HS-5 (cell line): ENCODE measurements at regions not wholly inside any gene's neighbourhood (a gene's known extent, or its start where the extent isn't known, plus 50 kb on each side); places are given as distances from the start of the nearest gene placed in this dataset.
"Not testable (repeated sequence)": the region's sequence is repeated elsewhere in the genome, so short reads cannot be mapped to it uniquely, and the experiment has no call there.

Experiments
- DNase-seq: peaks from one replicate; pipeline ENCODE4 v3.0.0-alpha.2; 2012; ENCODE audit warnings: low read depth

DNA sequence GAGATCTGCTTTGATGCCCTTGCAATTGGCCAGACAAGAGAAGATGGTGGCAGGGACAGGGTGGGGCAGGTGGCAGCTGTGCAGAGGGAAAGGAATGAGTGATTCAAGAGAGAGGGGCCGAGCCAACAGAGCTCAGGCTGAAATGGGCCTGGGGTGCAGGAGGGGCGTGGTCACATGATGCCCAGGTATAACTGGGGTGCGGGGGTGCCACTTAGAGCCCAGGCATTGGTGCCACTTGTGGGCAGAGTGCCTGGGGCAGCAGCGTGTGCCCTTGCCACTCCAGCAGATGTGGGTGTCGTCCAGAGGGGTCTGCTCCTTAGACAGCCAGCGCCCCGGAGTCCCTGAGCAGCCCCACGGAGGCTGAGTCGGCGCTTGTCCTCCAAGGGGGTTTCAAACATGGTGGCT is 88.7 kb downstream of the PLXNA1 start:
- DNase-seq, result no peak

DNA sequence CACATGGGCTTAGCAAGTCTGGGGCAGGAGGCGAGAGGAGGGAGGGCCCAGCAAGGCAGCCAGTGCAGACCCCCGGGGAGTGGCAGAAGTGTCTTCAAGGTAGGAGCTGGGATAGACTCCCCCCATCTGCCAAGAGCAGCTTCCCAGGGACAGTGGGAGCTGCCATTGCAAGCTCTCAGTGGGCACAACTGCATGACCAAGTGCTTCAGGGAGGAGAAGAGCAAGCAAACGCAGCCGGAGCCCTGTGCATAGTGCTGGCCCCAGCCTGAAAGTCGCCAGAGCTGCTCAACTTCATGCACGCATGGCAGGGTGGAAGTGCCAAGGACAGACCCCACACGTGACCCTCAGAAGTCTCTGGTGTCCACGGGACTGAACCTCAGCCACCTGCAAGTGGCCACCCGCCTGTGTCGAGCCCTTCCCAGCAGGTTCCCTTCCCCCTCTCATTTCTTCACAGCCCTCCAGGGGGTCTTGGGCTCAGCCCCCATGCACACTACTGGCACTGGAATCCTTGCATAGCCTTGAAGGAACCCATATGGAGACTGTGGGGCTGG is 89.4 kb downstream of the PLXNA1 start:
- no peak for DNase-seq

DNA sequence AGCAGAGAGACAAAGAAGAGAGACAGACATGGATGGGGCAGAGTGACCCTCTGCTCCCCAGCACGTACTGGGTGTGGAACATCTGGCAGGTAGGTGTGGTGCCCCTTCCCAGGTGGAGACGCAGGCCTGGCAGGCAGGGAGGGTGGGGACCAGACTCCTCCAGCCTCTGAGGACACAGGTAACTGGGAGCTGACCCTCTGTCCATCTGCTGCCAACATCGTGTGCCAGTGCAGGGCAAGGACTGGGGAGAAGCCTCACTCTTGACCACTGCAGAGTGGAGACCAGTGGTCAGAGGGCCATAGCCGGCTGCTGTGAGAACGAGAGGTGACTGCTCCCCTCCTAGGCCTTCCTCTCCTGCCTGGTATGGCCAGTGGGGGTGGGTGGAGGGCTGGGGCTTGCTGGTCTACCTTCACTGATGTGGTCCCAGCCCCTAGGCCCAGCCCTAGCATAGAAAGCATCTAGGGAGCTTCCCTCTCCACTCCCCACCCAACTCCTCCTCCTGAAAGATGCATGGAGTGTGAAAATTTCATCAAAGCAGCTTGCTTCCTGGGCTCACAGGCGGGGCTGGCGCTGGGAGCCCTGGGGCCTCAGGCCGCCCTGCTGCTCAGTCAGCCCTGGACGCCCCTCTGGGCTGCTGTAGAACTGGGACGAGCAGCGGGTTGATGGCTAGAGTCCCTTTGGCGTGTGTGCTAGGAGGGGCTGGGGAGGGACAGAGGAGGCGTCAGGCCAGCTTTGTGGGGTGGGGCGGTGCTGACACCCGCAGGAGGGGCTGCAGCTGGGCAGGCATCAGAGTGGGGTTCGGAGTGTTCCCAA is 90.3 kb downstream of the PLXNA1 start:
- no peak for DNase-seq

DNA sequence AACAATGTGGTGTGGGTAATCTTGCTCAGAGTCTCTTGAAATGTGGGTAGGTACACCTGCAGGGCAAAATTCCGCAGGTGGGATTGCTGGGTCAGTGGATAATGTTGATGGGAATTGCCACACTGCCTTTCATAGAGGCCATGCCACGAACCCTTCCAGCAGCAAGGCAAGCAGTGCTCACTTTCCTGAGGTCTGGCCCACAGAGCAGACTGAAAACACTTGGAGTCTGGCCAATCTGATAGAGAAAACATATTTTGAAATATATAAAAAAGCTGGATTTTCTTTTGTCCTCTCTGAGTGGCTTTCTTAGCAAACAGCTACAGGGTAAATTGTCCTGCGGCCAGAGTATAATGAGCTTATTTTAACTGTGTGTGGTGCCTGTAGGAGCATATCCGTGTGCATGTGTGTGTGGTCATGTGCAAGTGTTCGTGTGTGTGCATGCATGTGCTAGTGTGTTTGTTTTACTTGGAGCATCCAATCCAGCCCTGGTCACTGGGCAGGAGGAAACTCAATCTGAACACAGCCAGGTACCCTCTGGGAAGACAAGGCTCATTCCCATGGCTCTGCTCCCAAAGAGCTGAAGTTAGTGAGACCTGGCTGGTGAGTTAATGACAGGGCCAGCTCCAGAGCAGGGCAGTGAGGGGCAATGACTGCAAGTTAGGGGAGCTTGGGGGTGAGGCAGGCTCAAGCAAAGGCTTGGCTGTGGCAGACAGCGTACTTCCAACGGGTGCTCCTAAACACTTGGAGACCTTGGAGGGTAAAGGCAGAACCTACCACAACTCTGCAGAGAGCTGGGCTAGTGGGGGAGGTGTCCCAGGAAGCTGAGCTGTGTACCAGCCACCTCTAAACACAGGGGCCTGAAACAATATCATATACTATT is 91.3 kb downstream of the PLXNA1 start:
- no peak for DNase-seq

DNA sequence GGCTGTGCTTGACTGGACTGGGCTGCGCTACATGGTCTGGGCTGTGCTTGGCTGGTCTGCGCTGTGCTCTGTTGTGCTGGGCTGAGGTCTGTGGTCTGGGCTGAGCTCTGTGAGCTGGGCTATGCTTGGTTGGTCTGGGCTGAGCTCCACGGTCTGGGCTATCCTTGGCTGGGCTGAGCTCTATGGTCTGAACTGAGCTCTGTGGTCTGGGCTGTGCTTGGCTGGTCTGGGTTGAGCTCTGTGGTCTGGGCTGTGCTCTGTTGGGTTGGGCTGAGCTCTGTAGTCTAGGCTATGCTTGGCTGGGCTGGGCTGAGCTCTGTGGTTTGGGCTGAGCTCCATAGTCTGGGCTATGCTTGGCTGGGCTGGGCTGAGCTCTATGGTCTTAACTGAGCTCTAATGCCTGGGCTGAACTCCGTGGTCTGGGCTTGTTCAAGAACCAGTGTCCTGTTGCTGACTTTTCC is 92.0 kb downstream of the PLXNA1 start:
- DNase-seq, result no peak

DNA sequence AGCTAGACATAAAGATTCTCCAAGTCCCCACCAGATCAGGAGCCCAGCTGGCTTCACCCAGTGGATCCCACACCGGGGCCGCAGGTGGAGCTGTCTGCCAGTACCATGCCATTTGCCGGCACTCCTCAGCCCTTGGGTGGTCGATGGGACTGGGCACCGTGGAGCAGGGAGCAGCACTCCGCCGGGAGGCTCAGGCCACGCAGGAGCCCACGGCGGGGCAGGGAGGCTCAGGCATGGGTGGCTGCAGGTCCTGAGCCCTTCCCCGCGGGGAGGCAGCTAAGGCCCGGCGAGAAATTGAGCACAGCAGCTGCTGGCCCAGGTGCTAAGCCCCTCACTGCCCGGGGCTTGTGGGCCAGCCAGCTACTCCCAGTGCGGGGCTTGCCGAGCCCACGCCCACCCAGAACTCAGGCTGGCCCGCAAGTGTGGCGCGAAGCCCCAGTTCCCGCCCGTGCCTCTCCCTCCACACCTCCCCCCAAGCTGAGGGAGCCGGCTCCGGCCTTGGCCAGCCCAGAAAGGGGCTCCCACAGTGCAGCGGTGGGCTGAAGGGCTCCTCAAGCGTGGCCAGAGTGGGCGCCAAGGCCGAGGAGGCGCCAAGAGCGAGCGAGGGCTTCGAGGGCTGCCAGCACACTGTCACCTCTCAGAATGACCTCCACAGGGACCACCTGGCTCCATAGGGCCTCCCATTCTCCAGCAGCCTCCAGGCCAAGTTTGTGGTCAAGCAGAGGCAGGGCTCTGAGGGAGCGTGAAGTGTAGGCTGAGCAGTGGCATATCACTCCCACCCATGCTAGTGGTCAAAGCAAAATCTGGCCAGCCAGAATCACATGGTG is 93.5 kb downstream of the PLXNA1 start:
- not testable (repeated sequence) for DNase-seq

DNA sequence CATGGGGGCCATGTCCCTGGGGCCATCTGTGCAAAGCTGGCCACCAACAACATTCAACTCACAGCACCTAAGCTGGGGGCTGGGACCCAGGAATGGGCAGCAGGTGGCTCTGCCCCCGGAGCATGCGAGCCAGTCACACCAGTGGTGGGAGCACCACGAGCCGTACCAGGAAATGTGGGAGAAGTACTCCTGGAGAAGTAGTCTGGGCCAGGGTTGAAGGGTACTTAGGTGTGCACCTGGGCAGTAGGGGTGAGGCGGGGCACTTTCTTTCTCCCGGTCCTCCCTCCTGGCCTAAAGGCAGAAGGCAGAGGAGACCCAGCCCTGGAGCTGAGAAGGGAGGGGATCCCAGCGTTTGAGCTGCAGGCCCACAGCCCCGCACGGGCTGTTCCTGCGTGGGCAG is 94.2 kb downstream of the PLXNA1 start:
- no peak for DNase-seq

DNA sequence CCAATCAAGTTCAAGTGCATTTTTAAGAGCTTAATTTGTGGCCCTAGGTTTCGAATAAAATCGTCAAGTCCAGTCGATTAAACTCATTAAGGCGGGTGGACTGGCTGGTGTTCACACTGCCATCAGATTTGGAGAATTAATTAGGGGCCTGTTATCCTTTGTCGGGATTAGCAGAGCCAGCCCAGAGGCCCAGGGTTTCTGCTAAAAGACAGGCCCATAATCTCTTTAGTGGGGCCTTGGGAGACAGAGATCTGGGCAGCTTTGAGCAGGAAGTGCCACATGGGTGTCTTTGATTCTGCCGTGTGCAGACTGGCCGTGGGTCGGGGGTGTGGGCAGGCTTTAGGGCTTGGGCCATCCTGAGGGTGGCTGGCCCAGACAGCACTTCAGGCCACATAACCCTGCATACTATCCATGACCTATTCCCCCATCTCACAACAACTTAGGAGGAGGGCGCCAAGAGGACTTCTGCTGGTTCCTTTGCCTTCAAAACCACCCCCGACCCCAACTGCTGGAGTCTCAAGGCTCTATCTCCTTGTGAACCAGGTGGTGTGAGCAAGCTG is 94.7 kb downstream of the PLXNA1 start:
- no peak for DNase-seq

DNA sequence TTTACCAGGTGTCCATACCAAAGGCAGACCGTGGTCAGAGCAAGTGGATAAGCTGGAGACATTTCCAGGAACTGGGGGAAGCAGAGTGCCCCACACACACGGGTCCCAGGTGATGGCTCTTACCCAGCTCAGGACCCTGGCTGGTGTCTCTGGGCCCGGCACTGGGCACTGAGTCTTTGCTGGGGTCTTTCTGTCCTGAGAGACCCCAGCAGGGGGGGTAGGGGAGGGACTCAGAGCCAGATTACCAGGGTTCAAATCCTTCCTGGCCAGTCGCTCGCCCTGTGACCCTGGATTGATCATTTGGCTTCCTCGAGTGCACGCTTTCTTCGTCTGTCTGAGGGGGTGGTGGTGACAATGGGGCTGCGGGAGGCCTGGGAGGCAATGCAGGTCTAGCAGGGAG is 95.7 kb downstream of the PLXNA1 start:
- no peak for DNase-seq

DNA sequence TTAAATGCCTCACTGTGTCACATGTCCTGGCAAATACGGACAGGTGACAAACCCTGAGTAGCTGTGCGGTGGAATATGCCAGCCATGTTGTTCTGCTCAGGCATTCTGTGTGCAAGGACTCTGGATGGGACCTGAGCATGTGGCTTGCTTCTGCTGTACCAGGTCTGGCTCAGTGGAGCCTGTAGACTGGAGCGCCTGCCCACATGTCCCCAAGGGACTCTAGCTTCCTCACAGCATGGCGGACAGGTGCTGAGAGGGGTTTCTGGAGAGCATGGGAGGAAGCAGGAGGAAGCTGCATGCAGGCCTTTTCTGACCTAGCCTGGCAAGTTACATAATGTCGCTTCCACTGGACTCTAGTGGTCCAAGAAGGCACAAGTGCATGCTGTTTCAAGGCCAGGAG is 96.3 kb downstream of the PLXNA1 start:
- DNase-seq, result no peak

DNA sequence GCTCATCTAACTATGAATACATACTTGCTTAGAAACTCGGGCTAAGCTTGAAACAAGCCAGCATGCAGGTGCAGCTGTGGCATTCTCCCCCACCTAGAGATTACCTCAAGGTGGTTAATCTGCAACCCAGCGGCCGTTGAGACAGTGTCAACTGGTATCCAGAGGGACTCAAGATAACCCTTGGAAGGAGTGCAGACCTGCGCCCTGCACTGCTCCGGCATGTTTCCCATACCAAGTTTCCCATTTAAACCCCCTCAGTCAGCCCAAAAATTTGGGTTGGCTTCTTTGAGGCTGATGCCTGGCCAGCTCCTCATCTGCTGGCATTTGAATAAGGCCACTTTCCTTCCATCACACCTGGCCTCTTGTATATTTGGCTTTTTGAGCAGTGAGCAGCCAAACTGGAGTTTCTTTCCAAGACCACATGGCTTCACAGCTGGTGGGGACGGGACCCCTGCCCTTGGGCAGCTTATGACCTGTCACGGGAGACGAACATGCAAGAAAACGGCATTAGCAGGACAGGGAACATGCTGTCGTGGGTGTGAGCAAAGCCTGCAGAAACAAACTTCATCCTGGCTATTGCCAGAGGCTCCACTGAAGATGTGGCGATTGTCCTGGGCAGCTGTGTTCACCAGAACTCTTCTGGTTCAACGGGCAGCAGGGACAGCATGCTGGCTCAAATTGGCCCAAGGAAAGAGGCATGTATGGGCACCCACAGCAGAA is 98.2 kb downstream of the PLXNA1 start:
- no peak for DNase-seq

DNA sequence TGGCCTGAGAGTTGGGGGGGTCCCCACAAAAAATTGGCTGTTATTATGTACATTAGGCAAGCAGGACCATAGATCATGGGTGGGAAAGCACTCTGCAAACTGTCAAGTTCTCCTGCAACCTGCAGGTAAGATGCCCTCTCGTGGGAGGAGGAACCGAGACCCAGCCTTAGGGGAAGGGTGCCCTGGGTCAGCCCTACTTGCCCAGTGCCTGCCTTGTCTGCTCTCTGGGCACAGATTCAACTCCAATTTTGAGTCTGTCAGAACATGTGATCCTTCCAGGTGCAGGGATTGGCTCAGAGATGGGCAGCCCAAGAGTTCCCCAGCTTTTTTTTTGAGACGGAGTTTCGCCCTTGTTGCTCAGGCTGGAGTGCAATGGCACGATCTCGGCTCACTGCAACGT is 99.2 kb downstream of the PLXNA1 start:
- DNase-seq, result no peak

DNA sequence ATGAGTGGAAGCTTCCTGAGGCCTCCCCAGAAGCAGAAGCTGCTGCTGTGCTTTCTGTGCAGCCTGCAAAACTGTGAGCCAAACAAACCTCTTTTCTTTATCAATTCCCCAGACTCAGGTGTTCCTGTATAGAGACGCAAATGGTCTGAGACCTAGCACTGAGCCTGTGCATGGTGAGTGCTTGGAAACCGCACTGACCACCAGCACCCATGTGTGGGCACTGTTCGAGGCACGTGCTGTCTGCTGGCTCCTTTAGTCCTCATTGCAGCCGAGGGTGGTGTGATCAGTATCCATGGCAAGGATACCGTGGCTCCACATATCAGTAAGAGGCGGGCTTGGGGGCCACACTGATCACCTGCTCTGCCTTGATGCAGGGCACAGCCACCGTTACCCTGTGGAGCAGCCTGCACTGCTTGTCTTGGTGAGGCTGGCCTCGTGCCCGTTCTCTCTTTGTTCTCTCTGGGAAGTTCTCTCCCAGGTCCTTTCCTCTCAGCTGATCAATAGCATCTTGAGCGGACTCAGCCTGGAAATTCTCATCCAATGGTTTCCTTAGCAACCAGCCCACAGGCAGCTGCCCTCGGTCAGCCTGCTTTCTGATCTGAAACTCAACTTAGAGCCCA is 101.0 kb downstream of the PLXNA1 start:
- DNase-seq, result no peak

DNA sequence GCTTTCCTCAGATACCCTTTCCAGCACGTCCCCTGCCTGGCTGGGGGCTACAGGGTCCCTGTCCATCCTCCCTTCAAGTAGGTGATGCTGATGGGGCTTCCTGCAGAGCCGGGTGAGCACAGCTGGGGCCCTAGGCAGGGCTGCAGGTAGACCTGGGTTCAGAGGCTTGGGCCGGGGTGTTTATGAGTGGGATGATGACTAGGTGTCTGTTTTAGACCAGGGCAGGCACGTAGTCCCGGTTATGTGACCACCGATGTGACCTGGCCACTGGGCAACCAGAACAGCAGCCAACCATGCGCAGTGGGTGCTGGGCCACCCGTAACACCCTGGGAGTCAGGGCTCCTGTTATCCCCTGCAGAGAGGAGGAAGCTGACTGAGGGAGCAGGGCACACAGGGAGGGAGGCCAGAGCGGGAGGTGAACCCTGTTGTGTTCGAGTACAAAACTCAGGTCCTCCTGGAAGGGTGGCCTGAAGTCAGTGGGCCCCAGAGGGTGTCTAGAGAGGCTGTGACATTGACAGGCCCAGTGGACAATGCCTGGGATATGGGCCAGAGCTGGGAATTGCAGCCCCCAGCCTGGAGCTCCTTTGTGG is 101.6 kb downstream of the PLXNA1 start:
- DNase-seq, result no peak

DNA sequence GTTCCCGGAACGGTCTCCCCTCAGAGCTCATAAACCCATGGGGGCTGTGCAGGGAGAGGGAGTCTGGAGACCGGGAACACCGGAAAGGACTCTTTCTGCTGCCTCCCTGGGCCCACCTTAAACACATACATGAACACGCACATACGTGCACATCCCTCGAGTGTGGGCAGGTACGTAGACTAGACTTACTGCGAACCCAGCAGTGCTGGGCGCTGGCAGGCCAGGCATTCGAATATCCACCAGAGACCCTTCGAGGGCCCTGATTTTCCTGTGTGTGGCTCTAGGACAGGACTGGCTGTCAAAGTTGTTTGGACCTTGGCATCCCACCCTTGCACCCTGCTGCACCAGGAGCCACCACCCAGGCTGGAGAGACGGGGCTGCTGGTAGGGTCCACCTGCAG is 102.7 kb downstream of the PLXNA1 start:
- DNase-seq, result no peak

DNA sequence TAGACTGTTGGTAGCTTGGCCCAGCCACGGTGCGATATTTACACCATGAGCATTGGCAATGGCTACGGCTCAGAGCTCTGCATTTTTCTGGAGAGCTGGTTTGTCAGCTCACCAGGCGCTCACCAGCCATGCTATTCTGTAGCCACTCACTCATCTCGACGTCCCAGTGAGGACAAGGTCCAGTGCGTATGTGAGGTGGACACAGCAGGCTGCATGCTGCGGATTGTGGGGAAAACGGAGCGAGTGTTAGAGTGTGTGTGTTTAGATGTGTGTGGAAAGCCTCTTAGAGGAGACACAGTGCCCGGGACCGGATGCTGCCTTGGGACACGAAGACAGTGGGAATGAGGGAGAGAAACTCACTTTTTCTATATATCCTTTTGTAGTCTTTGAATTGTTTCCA is 103.7 kb downstream of the PLXNA1 start:
- not testable (repeated sequence) for DNase-seq

DNA sequence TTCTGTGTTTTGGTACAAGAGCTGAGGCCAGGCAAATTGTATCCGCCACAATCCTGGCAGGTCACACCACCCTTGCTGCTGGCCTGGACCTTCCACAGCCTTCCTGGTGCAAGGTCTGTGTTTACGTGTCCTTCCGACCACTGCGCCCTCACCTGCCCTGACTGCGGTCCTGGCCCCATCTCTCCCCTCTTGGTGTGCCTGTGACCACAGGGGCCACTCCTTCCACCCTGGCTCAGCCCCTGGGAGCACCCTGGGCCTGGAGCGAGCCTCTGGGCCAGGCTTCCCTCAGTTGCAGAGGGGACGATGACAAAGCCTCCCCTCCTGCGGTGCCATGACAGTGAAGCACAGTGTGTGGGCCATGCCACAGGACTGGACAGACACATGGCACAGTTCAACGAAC is 104.5 kb downstream of the PLXNA1 start:
- no peak for DNase-seq

DNA sequence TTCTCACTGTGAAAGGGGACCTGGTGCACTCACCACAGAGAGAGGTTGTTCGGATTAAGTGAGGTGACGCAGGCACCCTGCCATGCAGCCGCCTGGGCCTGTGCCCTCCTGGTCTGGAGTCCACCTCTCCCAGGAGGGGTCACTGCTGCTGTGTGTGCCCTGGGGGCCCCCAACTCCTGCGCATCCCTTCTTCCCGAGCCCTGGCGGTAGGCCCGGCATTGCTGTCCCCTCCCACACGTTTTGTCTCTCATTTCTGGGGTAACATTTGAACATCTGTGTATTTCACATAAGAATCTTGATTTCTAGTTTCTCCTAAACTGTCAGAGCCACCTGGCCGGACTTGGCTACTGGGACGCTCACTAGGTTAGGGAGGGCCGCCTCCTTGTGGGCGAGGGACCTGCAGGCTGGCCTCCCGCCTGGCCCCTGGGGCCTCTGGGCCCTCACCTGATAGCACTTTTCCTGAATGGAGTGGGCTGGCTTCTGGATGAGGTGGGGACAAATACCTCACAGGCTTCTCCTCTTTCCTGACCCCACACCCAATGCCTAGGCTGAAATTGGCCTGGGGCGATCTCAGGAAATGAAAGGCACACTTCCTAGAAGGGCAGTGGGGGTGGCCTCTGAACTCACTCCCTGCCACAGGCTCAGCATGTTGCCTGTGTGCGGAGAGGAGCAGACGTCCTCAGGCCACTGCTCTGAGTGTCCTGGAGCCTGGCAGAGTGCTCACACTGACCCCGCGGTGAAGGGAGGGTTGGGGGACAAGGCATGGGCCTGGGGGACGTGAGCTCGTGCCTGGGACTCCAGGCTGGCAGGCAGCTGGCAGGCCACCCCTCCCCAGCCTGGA is 104.2 kb upstream of the PRR23E start:
- DNase-seq, result no peak

DNA sequence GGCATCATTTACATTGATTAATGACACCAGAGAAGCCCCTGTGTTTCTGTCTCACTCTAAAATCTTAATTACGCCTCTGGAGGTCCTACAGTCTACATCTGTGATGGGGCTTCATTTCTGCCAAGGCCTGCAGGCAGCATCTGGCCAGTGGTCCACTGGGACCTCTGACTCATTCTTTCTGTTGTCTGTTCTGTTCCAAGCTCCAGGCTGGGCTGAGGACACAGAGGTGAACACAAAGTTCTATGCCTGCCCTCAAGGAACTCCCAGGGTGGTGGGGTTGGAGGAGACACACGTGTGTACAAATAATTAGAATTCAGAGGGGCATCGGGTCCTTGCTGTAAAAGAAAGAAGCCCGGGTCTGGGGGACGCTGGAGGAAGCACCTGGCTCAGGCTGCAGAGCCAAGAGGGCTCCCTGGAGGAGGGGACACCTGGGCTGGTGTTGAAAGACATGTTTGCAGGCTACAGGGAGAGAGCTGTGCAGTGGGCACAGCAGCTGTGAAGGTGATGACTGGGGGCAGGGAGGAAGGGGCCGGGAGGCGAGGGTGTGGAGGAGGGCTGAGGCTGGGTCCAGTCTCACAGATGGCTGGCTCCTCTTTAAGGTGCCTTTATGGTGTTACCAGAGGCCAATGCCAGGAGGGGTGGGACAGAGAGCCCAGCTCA is 103.3 kb upstream of the PRR23E start:
- no peak for DNase-seq
